Fibroblast of mammary gland (primary cell): ENCODE measurements at regions not wholly inside any gene's neighbourhood (a gene's known extent, or its start where the extent isn't known, plus 50 kb on each side); places are given as distances from the start of the nearest gene placed in this dataset.
A peak's percentile ranks its signal among the peaks of the same experiment; 100 is the strongest.
"Not testable (repeated sequence)": the region's sequence is repeated elsewhere in the genome, so short reads cannot be mapped to it uniquely, and the experiment has no call there.

Experiments
- DNase-seq: peaks from one replicate; pipeline ENCODE4 v3.0.0-alpha.2; 2010; ENCODE audit warnings: low read depth
- H3K4me3 ChIP-seq: 2 replicates; pipeline ENCODE4 v1.5.1; 2011; ENCODE audit warnings: low read depth, mild to moderate bottlenecking, low read length, moderate library complexity; ENCODE audit not compliant: control insufficient read depth
- CTCF ChIP-seq: conservative IDR thresholded peaks from 2 replicates; pipeline ENCODE4 v1.5.1; 2011; ENCODE audit warnings: low read depth, low read length, inconsistent platforms; ENCODE audit not compliant: control insufficient read depth, insufficient read depth

- DNase-seq = no peak
- no peak for TF ChIP-seq CTCF
- no peak overlapping the region for H3K4me3 ChIP-seq
Observed at GRCh38 chr4:181108237-181108636, 1135.0 kb upstream of the TENM3 start.

GRCh38 chr4:181119186-181119585 lies 1124.0 kb upstream of the TENM3 start:
- no peak for DNase-seq
- H3K4me3 ChIP-seq = no peak overlapping the region

GRCh38 chr4:181121733-181122132 lies 1121.5 kb upstream of the TENM3 start:
- no peak for TF ChIP-seq CTCF

More at GRCh38 chr4:181119186-181119585, 1124.0 kb upstream of the TENM3 start:
- TF ChIP-seq CTCF = no peak

GRCh38 chr4:181127171-181127570 lies 1116.0 kb upstream of the TENM3 start:
- no peak overlapping the region for H3K4me3 ChIP-seq
- TF ChIP-seq CTCF = no peak
- no peak for DNase-seq

More at GRCh38 chr4:181121733-181122132, 1121.5 kb upstream of the TENM3 start:
- no peak for DNase-seq
- no peak overlapping the region for H3K4me3 ChIP-seq

- not testable (repeated sequence) for DNase-seq, H3K4me3 ChIP-seq
Observed at GRCh38 chr4:181130317-181130716, 1112.9 kb upstream of the TENM3 start.

- no peak for TF ChIP-seq CTCF
- H3K4me3 ChIP-seq = no peak overlapping the region
- no peak for DNase-seq
Observed at GRCh38 chr4:181137351-181137750, 1105.9 kb upstream of the TENM3 start.

- DNase-seq = peak; percentile 21
- no peak overlapping the region for H3K4me3 ChIP-seq
- no peak for TF ChIP-seq CTCF
Observed at GRCh38 chr4:181138116-181138515, 1105.1 kb upstream of the TENM3 start.

- no peak overlapping the region for H3K4me3 ChIP-seq
- TF ChIP-seq CTCF = no peak
- DNase-seq = no peak
Observed at GRCh38 chr4:181140037-181140603, 1103.1 kb upstream of the TENM3 start.
